Osteocyte (in vitro differentiated cells): ENCODE measurements at regions not wholly inside any gene's neighbourhood (a gene's known extent, or its start where the extent isn't known, plus 50 kb on each side); places are given as distances from the start of the nearest gene placed in this dataset.

ENCODE experiments used
- DNase-seq: peaks from one replicate; pipeline ENCODE4 v3.0.0; 2021; ENCODE audit warnings: mixed read lengths; ENCODE audit not compliant: unreplicated experiment; ENCODE audit errors: extremely low spot score
- H3K27ac Mint-ChIP-seq: one replicate; pipeline ENCODE4 v1.8.0; 2021; ENCODE audit warnings: mild to moderate bottlenecking, mixed read lengths; ENCODE audit not compliant: unreplicated experiment
- H3K27me3 Mint-ChIP-seq: one replicate; pipeline ENCODE4 v1.8.0; 2021; ENCODE audit warnings: mixed read lengths; ENCODE audit not compliant: unreplicated experiment
- H3K36me3 Mint-ChIP-seq: one replicate; pipeline ENCODE4 v1.8.0; 2021; ENCODE audit warnings: mixed read lengths; ENCODE audit not compliant: unreplicated experiment
- H3K4me1 Mint-ChIP-seq: one replicate; pipeline ENCODE4 v1.8.0; 2021; ENCODE audit warnings: mixed read lengths; ENCODE audit not compliant: unreplicated experiment
- H3K4me3 Mint-ChIP-seq: one replicate; pipeline ENCODE4 v1.8.0; 2021; ENCODE audit warnings: mild to moderate bottlenecking, moderate library complexity, mixed read lengths; ENCODE audit not compliant: unreplicated experiment
- H3K9me3 Mint-ChIP-seq: one replicate; pipeline ENCODE4 v1.8.0; 2021; ENCODE audit warnings: mixed read lengths; ENCODE audit not compliant: unreplicated experiment
- TF ChIP-seq, protein P1 (sequence below): fragments of 200-600 bp; sonication (generic); IDR thresholded peaks from 2 replicates; pipeline ENCODE4 v1.5.0; 2021; ENCODE audit warnings: antibody characterized with exemption, mild to moderate bottlenecking, moderate library complexity

DNA sequence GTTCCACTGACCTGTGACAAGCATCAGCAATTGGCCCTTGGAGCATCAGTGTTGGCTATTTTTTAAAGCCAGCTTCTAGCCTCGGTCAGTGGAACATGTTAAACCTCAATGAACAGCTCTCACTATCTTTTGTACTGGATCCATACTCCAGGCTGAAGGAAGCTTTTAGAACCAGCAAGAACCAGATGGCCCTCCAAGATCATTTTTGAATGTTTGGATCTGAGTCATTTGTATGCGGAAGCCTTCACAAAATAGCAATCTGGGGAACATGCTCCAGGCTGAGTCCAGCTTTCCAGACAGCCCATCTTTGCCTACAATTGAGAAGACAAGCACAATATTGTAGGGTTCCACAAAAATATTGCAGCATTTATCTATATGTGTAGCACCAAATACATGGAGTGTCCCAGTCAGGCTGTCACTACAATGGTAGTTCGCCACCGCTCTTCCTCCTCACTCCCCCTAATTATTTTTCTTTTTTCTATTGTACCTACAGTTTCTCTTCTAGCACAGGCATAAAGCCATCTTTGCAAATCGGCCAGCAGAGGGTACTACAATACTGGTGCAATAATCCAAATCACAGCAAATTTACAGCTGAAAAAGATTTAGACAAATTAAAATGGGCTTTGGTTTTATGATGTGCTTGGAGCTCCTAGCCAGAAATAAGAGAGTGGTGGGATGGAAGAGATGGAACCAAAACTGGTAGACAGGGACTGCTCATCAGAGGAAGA, 177.4 kb upstream of the BLID start:
- Mint-ChIP-seq H3K36me3 (no peaks in the 10 kb centered on the region), H3K4me1 (no peaks in the 10 kb centered on the region), H3K27me3 (peaks cover 22% of the 10 kb centered on the region), H3K9me3 (peaks cover 12% of the 10 kb centered on the region), H3K4me3 (no peak overlapping the region), H3K27ac (no peak overlapping the region)
- no peak for DNase-seq
- TF ChIP-seq, protein P1, sequence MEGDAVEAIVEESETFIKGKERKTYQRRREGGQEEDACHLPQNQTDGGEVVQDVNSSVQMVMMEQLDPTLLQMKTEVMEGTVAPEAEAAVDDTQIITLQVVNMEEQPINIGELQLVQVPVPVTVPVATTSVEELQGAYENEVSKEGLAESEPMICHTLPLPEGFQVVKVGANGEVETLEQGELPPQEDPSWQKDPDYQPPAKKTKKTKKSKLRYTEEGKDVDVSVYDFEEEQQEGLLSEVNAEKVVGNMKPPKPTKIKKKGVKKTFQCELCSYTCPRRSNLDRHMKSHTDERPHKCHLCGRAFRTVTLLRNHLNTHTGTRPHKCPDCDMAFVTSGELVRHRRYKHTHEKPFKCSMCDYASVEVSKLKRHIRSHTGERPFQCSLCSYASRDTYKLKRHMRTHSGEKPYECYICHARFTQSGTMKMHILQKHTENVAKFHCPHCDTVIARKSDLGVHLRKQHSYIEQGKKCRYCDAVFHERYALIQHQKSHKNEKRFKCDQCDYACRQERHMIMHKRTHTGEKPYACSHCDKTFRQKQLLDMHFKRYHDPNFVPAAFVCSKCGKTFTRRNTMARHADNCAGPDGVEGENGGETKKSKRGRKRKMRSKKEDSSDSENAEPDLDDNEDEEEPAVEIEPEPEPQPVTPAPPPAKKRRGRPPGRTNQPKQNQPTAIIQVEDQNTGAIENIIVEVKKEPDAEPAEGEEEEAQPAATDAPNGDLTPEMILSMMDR: no peak

DNA sequence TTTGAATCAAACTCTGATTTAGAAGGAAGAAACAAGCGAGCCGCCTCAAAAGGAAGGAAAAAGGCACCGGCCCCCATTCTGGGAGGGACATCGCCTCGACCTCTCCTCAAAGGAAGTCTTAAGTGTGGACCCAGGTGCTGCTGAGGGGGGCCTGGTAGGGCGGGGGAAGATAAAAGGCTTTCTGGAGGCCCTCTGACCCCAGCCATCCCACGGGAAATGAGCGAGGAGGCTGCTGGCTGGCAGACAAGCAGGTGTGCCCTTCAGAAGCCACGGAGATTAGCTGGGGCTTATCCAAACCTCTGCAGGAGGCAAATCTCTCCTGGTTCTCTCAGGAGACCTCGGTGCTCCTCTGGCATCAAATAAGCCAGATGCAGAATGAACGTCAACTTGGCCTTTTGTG, 171.4 kb upstream of the BLID start:
- H3K27me3 Mint-ChIP-seq: peaks cover 54% of the 10 kb centered on the region
- H3K27ac Mint-ChIP-seq: no peak overlapping the region
- no peak overlapping the region for H3K4me3 Mint-ChIP-seq
- TF ChIP-seq, protein P1: no peak
- DNase-seq: no peak
- H3K36me3 Mint-ChIP-seq: no peaks in the 10 kb centered on the region
- no peaks in the 10 kb centered on the region for H3K9me3 Mint-ChIP-seq
- H3K4me1 Mint-ChIP-seq: no peaks in the 10 kb centered on the region

DNA sequence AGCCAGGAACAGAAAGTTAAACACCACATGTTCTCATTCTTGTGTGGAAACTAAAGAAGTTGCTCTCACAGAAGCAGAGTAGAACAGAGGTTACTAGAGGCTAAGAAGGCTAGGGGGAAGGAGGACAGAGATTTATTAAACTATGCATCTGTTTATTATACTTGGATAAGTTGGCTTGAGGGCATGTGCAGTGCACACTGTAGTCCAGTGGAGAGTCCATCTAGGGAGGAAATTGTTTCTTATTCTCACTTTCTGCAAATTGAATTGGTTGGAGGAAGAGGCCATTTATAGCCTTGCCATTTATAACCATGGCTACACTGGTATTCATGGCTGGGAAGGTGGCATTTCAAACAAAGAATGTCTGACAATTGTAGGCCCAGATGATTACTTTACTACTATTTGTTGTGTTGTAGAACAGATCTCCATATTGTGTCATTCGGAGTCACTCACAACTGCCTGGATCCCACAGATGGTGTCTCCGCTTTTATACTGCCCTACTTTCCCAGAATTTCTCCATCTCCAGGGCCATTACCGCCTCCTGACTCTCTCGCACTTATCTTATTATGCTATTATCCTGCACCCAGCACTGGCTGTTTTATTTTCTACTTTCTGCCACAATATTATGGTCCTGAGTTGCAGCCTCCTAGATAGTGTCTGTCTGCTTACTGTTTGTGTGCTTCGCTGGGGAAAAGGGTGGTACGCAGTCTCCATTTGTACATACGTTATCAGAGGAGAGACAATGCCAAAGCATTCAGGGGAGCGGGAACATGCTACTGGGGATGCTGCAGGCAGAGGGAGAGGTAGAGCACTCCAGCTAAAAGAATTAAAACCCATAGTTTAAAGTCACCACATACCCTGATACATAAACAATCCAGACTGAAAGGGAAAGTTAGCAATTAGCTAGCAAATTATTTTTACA, 169.3 kb upstream of the BLID start:
- H3K4me3 Mint-ChIP-seq: no peak overlapping the region
- no peak for DNase-seq
- TF ChIP-seq, protein P1: no peak
- no peak overlapping the region for H3K27ac Mint-ChIP-seq
- H3K36me3 Mint-ChIP-seq: no peaks in the 10 kb centered on the region
- H3K4me1 Mint-ChIP-seq: no peaks in the 10 kb centered on the region
- H3K27me3 Mint-ChIP-seq: peaks cover 47% of the 10 kb centered on the region
- no peaks in the 10 kb centered on the region for H3K9me3 Mint-ChIP-seq

DNA sequence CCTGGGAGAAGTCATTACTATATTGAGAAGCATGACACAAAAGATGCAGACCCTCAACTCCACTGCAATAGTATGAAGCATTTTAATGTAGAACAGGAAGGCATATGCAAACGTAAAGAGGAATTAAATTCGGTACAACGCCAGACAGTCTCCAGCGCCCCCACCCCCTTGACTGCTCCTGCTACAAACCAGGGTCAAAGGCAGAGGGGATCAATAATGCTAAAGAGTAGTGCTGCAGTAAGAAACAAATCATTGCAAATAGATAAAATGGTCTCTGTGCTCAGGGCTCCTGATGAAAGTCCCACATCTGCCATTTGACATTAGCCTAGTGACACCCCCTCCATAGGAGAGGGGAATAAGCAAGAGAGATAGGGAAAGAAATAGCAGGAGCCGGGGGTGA, 164.9 kb upstream of the BLID start:
- no peak for DNase-seq
- H3K27me3 Mint-ChIP-seq: peaks cover 22% of the 10 kb centered on the region
- H3K27ac Mint-ChIP-seq: no peak overlapping the region
- no peaks in the 10 kb centered on the region for H3K4me1 Mint-ChIP-seq
- no peaks in the 10 kb centered on the region for H3K36me3 Mint-ChIP-seq
- TF ChIP-seq, protein P1: no peak
- H3K4me3 Mint-ChIP-seq: no peak overlapping the region
- H3K9me3 Mint-ChIP-seq: no peaks in the 10 kb centered on the region

DNA sequence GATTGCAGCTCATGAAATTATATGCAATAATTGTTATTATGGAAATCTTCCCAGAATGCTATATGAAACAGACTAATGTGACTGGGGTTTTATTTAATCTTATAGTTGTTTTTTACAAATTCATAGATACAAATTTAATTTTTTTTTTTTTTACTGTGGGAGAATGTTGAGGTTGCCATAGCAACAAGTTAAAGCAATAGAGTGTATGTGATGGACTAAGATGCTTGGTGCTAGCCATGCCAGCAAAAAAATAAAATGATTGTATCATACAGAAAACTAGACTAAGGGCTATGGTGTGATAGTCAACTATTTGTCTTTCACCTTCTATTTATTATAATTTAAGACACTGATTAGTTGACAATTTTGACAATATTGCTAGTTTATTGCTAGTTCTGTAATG, 163.2 kb upstream of the BLID start:
- H3K27ac Mint-ChIP-seq: no peak overlapping the region
- no peak overlapping the region for H3K4me3 Mint-ChIP-seq
- peaks cover 20% of the 10 kb centered on the region for H3K27me3 Mint-ChIP-seq
- no peak for DNase-seq
- TF ChIP-seq, protein P1: no peak
- H3K4me1 Mint-ChIP-seq: no peaks in the 10 kb centered on the region
- no peaks in the 10 kb centered on the region for H3K36me3 Mint-ChIP-seq
- no peaks in the 10 kb centered on the region for H3K9me3 Mint-ChIP-seq
